ENCODE measurements at regions not wholly inside any gene's neighbourhood (a gene's known extent, or its start where the extent isn't known, plus 50 kb on each side); places are given as distances from the start of the nearest gene placed in this dataset.

DNA sequence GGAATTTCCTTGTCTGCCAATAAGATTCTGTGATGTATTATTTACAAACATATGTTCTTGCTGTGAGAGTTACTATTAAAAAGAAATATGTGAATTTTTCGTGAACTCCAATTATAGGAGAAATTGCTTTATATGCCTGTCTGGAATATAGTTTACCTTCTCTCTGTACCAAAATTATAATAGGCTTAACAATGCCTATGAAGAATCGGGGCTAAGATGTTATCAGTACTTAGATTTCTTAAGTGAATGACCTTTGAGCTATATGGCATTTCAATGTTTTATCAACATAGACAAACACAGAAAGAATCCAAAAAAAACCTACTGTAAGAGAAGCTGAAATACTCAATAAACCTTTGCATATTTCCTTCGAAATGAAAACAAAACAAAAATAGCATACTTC, 323.1 kb upstream of the ADAMTS5 start:
- ATAC-seq (no peak), FAIRE-seq (no peak), DNase-seq (ENCODE audit: extremely low read depth in 1 of 4, low spot score in 3 of 4) (no peak)
- ChIA-PET CTCF (ENCODE audit: low intra/inter-chr PET ratio) (no interaction called here), POLR2A (no interaction called here)
- no peaks in the 10 kb centered on the region for H3K9me1 ChIP-seq (ENCODE audit: control insufficient read depth, insufficient read depth, low read length)
- intact Hi-C loops (cut with micrococcal nuclease) (no loop called here), in situ Hi-C loops (cut with MboI) (no loop called here)
- 2% methylated on average over 3 of the region's 3 CpGs for WGBS (ENCODE audit: insufficient coverage, low coverage, missing lambda C conversion rate)
- H3K4me2 ChIP-seq (ENCODE audit: insufficient read depth, low read length): no peak overlapping the region
- no peak overlapping the region for H2AFZ ChIP-seq (ENCODE audit: low read depth, low read length)
- H3K4me3 ChIP-seq: no peak overlapping the region
- BruUV-seq (replicated peaks): no TSS peak
- no peaks in the 10 kb centered on the region for H3K36me3 ChIP-seq (ENCODE audit: control insufficient read depth, insufficient read depth, low read length)
- no peaks in the 10 kb centered on the region for H3K4me1 ChIP-seq (replicated peaks in 1 of 2; ENCODE audit: control insufficient read depth in 2 of 2, insufficient read depth in 2 of 2, low read length in 2 of 2)
- H3K9me3 ChIP-seq (replicated peaks; ENCODE audit: control insufficient read depth, insufficient read depth, low read depth, low read length): no peaks in the 10 kb centered on the region; the same call in 1 of the 2 replicates
- H3K9ac ChIP-seq (ENCODE audit: insufficient read depth in 1 of 2, low read depth in 2 of 2, low read length in 2 of 2): no peak overlapping the region
- no peaks in the 10 kb centered on the region for H4K20me1 ChIP-seq (replicated peaks; ENCODE audit: control insufficient read depth, insufficient read depth, low read length)
- H3K27me3 ChIP-seq (ENCODE audit: control insufficient read depth in 2 of 2, insufficient read depth in 2 of 2, low read length in 2 of 2): no peaks in the 10 kb centered on the region
- no peaks in the 10 kb centered on the region for H3K79me2 ChIP-seq (ENCODE audit: control insufficient read depth, insufficient read depth, low read length)
- no peak overlapping the region for H3K27ac ChIP-seq (ENCODE audit: extremely low read depth, low read depth, low read length)
- TF ChIP-seq, protein P1, sequence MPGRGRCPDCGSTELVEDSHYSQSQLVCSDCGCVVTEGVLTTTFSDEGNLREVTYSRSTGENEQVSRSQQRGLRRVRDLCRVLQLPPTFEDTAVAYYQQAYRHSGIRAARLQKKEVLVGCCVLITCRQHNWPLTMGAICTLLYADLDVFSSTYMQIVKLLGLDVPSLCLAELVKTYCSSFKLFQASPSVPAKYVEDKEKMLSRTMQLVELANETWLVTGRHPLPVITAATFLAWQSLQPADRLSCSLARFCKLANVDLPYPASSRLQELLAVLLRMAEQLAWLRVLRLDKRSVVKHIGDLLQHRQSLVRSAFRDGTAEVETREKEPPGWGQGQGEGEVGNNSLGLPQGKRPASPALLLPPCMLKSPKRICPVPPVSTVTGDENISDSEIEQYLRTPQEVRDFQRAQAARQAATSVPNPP (IDR thresholded peaks at IDR 0.05; ENCODE audit: borderline replicate concordance, insufficient read depth, insufficient read length): no peak
- no peak for TF ChIP-seq MAZ (CRISPR knock-in tag; conservative IDR thresholded peaks at IDR 0.05 in 1 of 2, IDR thresholded peaks at IDR 0.05 in 1 of 2)
- no peak for TF ChIP-seq HINFP (tag; conservative IDR thresholded peaks at IDR 0.05; ENCODE audit: low read depth)
- TF ChIP-seq E2F3 (CRISPR knock-in tag; IDR thresholded peaks at IDR 0.05): no peak
- TF ChIP-seq, protein P2, sequence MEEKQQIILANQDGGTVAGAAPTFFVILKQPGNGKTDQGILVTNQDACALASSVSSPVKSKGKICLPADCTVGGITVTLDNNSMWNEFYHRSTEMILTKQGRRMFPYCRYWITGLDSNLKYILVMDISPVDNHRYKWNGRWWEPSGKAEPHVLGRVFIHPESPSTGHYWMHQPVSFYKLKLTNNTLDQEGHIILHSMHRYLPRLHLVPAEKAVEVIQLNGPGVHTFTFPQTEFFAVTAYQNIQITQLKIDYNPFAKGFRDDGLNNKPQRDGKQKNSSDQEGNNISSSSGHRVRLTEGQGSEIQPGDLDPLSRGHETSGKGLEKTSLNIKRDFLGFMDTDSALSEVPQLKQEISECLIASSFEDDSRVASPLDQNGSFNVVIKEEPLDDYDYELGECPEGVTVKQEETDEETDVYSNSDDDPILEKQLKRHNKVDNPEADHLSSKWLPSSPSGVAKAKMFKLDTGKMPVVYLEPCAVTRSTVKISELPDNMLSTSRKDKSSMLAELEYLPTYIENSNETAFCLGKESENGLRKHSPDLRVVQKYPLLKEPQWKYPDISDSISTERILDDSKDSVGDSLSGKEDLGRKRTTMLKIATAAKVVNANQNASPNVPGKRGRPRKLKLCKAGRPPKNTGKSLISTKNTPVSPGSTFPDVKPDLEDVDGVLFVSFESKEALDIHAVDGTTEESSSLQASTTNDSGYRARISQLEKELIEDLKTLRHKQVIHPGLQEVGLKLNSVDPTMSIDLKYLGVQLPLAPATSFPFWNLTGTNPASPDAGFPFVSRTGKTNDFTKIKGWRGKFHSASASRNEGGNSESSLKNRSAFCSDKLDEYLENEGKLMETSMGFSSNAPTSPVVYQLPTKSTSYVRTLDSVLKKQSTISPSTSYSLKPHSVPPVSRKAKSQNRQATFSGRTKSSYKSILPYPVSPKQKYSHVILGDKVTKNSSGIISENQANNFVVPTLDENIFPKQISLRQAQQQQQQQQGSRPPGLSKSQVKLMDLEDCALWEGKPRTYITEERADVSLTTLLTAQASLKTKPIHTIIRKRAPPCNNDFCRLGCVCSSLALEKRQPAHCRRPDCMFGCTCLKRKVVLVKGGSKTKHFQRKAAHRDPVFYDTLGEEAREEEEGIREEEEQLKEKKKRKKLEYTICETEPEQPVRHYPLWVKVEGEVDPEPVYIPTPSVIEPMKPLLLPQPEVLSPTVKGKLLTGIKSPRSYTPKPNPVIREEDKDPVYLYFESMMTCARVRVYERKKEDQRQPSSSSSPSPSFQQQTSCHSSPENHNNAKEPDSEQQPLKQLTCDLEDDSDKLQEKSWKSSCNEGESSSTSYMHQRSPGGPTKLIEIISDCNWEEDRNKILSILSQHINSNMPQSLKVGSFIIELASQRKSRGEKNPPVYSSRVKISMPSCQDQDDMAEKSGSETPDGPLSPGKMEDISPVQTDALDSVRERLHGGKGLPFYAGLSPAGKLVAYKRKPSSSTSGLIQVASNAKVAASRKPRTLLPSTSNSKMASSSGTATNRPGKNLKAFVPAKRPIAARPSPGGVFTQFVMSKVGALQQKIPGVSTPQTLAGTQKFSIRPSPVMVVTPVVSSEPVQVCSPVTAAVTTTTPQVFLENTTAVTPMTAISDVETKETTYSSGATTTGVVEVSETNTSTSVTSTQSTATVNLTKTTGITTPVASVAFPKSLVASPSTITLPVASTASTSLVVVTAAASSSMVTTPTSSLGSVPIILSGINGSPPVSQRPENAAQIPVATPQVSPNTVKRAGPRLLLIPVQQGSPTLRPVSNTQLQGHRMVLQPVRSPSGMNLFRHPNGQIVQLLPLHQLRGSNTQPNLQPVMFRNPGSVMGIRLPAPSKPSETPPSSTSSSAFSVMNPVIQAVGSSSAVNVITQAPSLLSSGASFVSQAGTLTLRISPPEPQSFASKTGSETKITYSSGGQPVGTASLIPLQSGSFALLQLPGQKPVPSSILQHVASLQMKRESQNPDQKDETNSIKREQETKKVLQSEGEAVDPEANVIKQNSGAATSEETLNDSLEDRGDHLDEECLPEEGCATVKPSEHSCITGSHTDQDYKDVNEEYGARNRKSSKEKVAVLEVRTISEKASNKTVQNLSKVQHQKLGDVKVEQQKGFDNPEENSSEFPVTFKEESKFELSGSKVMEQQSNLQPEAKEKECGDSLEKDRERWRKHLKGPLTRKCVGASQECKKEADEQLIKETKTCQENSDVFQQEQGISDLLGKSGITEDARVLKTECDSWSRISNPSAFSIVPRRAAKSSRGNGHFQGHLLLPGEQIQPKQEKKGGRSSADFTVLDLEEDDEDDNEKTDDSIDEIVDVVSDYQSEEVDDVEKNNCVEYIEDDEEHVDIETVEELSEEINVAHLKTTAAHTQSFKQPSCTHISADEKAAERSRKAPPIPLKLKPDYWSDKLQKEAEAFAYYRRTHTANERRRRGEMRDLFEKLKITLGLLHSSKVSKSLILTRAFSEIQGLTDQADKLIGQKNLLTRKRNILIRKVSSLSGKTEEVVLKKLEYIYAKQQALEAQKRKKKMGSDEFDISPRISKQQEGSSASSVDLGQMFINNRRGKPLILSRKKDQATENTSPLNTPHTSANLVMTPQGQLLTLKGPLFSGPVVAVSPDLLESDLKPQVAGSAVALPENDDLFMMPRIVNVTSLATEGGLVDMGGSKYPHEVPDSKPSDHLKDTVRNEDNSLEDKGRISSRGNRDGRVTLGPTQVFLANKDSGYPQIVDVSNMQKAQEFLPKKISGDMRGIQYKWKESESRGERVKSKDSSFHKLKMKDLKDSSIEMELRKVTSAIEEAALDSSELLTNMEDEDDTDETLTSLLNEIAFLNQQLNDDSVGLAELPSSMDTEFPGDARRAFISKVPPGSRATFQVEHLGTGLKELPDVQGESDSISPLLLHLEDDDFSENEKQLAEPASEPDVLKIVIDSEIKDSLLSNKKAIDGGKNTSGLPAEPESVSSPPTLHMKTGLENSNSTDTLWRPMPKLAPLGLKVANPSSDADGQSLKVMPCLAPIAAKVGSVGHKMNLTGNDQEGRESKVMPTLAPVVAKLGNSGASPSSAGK (IDR thresholded peaks at IDR 0.05): no peak
- TF ChIP-seq L3MBTL2 (IDR thresholded peaks at IDR 0.05): no peak
- TF ChIP-seq, protein P3, sequence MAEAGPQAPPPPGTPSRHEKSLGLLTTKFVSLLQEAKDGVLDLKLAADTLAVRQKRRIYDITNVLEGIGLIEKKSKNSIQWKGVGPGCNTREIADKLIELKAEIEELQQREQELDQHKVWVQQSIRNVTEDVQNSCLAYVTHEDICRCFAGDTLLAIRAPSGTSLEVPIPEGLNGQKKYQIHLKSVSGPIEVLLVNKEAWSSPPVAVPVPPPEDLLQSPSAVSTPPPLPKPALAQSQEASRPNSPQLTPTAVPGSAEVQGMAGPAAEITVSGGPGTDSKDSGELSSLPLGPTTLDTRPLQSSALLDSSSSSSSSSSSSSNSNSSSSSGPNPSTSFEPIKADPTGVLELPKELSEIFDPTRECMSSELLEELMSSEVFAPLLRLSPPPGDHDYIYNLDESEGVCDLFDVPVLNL (CRISPR knock-in tag; IDR thresholded peaks at IDR 0.05; ENCODE audit: low read depth): no peak
